Amniotic stem cell (primary cell): ENCODE measurements at regions not wholly inside any gene's neighbourhood (a gene's known extent, or its start where the extent isn't known, plus 50 kb on each side); places are given as distances from the start of the nearest gene placed in this dataset.
"Not testable (repeated sequence)": the region's sequence is repeated elsewhere in the genome, so short reads cannot be mapped to it uniquely, and the experiment has no call there.

ENCODE experiments used
- DNase-seq: peaks from one replicate; lab custom pipeline; 2025; lab: John Stamatoyannopoulos, UW

DNA sequence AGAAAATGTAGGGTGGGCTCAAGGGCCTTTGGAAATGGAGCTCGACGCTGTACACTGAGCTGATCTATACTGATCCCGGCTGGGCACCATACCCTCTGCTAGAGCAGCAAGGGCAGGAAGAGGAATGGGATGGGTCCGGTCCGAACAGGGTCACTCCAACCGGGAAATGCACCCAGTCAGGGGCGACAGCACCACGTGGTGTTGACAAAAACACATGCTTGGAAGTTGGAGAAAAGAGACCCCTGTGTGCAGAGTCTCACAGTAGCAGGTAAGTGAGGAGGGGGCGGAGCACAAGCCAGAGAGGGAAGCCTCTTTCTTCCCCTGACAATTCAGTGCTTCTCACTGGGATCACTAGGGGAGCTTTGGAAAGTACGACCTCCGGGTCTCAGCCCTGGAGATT, 84.1 kb upstream of the ASB18 start:
- DNase-seq, result no peak

- DNase-seq, result no peak
Measured at GRCh38 chr2:236348976-236349375, 84.8 kb upstream of the ASB18 start.

- DNase-seq, result no peak
Measured at GRCh38 chr2:236350426-236350825, 86.2 kb upstream of the ASB18 start.

- no peak for DNase-seq
Measured at GRCh38 chr2:236351966-236352525, 87.8 kb upstream of the ASB18 start.

DNA sequence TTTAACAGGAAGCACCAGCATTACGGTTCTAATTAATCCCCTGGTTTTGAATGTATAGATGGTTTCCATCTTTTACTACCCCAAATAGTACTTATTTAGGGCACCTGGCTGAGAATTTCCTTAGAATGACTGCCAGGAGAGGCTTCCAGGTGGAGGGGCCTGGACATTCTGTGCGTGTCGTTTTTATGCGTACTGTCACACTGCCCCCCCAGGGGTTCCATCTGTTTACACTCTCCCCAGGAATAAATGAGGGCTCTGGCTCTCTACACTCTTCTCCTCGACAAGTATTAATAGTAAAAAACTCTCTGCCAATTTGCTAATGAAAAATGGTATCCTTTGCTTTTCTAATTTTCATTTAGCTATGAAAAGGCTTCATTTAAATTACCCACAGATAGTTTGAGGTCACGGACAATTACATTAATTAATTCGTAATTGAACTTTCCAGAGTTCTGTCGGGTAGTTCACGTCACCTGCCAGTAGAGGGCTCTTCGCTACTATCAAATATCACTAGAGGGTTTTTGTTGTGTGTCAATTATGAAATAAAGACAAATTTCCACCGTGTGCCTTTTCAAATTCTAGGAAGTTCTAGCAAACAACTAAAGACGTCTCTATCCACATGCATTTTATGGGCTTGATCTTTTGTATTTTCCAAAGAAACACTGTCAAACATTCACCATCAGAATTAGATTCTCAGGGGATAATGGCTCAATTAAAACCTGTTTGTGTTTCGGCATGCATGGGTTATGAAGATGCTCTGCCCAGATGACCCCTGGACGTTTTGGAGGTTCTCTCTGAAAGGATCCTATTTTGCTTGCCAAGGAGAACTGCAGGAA, 88.8 kb upstream of the ASB18 start:
- DNase-seq, result no peak

GRCh38 chr2:236353594-236353942, 89.4 kb upstream of the ASB18 start:
- no peak for DNase-seq

- DNase-seq, result no peak
Measured at GRCh38 chr2:236354056-236354940, 90.1 kb upstream of the ASB18 start.

GRCh38 chr2:236354973-236355595, 90.9 kb upstream of the ASB18 start:
- no peak for DNase-seq

- no peak for DNase-seq
Measured at GRCh38 chr2:236355911-236356310, 91.7 kb upstream of the ASB18 start.

DNA sequence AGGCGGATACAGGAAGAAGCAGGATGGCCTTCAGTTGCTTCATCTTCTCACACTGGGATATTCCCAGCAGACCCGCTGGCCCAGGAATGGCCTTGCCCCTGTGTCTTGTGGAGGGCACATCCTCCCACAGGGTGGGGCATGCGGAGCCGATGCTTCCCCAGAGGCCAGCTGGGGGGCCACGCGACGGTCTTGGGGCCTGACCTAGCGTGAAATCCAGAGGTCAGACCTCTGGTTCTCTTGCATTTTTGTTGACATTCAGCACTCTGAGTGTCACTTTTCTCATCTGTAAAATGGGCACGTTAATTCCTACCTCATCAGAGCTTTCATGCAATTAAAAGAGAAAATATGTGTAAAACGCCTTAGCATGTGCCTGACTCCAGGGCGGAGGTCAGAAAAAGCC, 92.1 kb upstream of the ASB18 start:
- not testable (repeated sequence) for DNase-seq

- DNase-seq, result not testable (repeated sequence)
Measured at GRCh38 chr2:236358482-236358881, 94.3 kb upstream of the ASB18 start.

DNA sequence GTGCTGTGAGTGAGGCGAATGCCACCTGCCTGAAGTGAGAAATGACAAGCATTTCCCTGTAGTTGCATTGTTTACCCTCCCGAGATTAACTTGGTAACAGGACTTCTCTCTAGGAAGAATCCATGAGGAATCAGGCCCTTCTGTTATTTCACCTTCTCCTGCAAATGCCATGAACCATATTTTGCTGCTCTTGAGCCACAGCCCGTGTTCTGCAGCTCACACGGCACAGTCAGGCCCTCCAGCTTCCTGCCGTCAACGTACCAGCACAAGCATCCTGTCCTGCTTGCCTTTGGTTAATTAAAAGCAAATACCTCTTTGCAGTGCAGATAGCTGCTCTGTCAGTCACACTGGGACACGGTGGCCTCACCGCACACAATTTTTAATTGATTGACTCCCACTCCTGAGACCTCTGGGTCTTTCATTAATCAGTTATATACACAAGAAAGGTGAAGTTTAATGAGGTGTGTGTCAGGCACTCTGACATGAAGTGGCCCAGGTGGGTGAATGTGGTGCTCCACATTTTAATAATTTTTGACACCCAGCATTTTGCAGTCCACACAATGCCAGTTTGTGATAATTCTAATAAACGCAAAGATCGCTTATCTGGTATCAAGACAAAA, 95.3 kb upstream of the ASB18 start:
- no peak for DNase-seq

- DNase-seq, result no peak
Measured at GRCh38 chr2:236360496-236360895, 96.3 kb upstream of the ASB18 start.

GRCh38 chr2:236363711-236364277, 99.6 kb upstream of the ASB18 start:
- no peak for DNase-seq

DNA sequence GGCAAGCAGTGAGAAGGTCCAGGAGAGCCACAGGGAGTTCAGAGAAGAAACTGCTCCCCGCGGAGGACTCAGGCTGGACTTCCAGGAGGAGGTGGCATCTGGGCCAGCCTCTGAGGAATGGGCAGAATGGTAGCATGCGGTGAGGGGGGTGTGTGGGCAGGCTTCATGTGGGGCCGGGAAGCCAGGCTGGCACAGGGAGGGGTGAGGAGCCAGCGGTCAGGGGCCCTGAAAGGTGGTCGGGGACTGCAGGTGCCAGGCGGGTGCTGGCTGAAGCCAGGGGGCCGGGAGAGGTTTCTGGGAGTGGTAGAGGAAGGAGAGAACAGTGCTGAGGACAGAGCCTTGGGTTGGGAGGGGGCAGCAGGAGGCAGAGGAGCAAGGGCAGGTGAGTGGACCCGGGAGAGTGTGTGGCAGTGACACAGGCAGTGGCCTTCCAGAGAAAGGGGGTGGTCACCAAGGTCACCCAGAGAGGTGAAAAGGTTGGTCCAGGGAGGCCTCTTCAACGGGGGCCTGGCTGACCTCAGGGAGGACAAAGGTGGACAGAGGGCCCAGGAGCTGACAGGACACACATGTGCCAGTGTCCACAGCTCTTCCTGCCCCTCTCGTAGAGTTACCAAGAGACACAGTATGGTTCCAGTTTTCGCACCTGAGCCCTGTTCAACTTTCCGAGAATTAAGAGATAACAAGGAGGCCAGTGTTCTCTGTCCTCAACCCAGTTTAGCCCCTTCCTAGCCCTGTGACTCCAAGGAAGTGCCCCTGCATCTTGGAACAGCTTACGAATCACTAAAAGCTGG, 101.2 kb upstream of the ASB18 start:
- DNase-seq, result no peak

- DNase-seq, result no peak
Measured at GRCh38 chr2:236366049-236366387, 101.8 kb upstream of the ASB18 start.

DNA sequence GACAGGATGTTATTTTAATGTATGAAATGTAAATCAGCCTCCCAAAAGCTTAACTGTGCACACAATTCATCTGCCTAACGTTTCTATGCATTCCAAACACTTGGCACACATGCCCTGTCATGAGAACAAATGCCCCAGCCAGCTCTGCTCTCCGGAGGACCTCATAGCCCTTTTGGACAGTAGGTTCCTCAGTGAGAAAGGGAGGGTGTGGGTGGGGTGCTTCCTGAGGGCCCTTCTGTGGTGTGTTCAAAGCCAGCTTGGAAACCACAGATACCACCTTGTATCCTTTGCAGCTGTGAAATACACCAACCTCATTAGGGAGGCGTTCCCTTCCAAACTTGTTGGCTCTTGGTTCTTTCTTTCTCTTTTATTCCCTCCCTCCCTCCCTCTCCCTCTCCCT, 102.2 kb upstream of the ASB18 start:
- no peak for DNase-seq

DNA sequence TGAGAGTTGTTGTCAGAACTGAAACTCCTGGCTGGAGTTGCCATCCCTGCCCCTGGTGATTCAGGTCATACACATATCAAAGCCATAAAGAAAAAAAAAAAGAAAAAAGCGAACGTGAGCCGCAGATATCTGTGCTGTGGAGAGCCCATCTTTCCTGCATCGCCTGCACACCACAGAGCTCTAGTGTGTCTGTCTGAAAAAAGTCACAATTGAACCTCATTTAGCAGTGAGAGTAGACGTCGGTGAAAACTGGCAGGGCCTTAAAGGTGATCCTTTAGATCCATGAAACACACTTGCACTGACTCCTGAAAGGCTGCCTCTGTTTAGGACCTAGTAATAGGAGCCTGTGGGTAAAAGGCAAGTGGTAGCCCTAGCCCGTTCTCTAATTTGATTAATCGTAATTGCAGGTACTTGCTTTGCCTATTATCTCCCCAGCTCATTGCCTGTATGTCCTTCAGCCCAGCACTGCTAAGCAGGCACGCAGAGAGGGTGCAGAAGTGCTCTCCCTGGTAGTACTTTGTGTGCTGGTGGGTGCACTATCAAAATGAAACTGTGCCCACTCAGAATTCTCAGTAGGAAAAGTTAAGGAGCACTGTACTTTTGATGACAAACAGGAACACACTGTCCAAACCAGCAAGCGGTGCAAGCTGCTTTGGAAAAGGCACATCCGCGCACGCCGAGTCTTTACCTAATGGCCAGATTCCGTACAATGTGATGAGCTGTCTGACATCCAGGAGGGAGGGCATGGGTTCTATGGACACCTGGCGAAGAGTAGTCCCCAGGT, 103.5 kb upstream of the ASB18 start:
- no peak for DNase-seq

GRCh38 chr2:236369661-236370062, 105.5 kb upstream of the ASB18 start:
- DNase-seq, result no peak

GRCh38 chr2:236370847-236371409, 106.7 kb upstream of the ASB18 start:
- no peak for DNase-seq
